CD1c-positive myeloid dendritic cell (primary cell): ENCODE measurements at regions not wholly inside any gene's neighbourhood (a gene's known extent, or its start where the extent isn't known, plus 50 kb on each side); places are given as distances from the start of the nearest gene placed in this dataset.
"Not testable (repeated sequence)": the region's sequence is repeated elsewhere in the genome, so short reads cannot be mapped to it uniquely, and the experiment has no call there.

ENCODE experiments used
- DNase-seq: peaks from one replicate; pipeline ENCODE4 v3.0.0-alpha.2; 2016; ENCODE audit errors: extremely low spot score

DNA sequence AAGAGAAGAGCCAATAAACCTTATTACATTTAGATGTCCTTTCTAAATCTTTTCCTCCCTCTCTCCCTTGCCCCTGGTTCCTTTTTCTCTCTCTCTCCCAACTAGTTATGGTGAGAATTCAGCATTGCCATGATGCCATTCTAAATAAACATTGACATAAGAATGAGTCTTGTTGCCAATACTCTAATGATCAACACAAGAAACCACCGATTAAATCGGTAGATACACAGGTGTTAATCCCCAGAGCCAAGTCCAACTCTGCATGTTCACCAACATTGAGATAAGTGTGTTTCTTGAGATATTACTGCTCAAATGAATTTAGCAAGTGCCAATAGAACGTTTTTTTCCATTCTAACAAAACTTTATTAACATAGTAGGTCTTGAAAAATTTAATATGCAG lies 412.1 kb downstream of the KCNJ2 start:
- no peak for DNase-seq

DNA sequence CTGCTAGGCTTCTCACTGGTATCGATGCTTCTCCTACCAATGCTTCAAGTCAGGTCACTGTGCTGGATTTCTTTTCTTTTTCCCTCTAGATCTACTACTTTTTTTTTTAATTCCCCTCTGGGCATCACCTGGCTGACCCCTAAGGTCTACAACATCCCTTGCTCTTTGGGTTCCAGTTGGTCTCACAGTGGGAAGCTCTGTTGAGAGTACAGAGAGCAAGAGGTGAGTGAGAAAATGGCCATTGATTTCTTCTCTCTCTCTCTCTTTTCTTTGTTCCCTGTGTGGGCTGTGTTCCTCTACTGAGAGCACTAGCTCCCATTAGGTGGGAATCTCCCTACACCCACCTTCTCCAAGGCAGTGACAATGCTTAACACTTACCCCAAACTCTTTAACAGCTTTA lies 413.4 kb downstream of the KCNJ2 start:
- no peak for DNase-seq

DNA sequence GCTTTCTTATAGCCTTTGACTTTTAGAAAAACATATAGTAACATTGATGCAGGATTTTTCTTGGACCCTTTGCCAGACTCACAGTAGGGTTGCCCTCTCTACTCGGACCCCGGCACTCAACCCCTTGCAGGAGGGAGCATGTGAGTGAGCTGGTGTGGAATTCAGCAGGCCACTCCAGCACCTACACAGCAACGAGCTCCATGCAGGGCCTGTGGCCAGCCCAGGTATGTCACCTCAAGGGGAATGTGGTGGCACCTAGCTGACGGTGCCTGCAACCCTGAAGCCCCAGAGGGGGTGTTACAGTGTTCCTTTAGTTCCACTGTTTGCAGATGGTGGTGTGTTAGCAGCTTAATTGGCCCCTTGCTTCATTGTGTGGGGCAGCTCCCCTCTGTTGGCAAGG lies 414.9 kb downstream of the KCNJ2 start:
- no peak for DNase-seq

DNA sequence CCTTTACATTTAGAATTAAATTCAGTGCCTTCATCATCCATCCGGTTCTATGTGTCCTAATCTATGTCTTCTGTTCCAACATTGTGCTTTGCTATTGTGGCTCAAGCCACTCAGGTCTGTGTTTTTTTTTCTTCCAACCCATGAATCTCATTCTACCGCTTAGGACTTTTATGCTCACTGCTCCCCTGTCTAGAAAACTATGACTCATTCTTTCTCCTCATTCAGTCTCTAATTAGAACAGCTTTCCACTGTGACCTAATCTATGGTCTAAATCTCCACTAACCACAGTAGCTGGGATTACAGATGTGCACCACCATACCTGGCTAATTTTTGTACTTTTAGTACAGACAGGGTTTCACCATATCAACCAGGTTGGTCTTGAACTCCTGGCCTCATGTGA lies 418.7 kb downstream of the KCNJ2 start:
- DNase-seq: no peak

DNA sequence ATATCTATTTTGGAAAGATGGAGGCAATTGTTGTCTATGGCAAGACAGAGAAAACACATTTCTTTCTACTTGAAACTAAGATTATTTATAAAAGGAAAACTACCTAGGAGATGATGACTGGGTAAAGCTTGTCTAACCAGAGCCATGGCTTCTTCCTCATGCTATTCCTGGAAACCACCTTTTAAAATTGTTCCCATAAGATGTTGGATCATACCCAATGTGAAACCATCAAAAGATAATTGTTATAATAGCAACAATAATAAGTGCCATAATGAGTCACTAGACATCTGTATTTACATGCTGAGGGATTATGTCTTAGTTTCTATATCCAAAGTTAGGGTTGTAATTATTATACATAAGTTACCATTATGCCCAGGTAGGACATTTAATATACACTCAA lies 428.4 kb downstream of the KCNJ2 start:
- no peak for DNase-seq

DNA sequence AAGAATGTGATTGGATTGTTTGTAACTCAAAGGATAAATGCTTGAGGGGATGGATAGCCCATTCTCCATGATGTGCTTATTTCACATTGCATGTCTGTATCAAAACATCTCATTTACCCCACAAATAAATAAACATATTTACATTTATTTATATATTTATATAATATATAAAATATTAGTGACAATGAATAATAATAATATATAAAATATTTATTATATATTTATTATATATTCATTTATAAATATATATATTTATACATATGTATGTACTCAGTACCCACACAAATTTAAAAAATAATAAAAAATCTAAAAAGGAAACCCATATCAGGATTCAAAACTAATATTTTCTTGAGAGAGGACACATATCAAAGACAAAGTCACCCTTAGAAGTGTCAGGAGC lies 429.9 kb downstream of the KCNJ2 start:
- no peak for DNase-seq

DNA sequence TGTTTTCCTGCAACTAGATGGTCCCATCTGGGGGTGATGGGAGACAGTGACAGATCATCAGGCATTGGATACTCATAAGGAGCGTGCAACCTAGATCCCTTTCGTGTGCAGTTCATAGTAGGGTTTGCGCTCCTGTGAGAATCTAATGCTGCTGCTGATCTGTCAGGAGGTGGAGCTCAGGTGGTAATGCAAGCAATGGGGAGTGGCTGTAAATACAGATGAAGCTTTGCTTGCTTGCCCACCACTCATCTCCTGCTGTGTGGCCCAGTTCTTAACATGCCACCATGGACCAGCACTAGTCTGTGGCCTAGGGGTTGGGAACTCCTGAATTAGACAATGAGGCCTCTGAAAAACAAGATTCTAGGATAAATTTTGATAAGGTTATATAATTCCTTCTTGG lies 430.6 kb downstream of the KCNJ2 start:
- not testable (repeated sequence) for DNase-seq

DNA sequence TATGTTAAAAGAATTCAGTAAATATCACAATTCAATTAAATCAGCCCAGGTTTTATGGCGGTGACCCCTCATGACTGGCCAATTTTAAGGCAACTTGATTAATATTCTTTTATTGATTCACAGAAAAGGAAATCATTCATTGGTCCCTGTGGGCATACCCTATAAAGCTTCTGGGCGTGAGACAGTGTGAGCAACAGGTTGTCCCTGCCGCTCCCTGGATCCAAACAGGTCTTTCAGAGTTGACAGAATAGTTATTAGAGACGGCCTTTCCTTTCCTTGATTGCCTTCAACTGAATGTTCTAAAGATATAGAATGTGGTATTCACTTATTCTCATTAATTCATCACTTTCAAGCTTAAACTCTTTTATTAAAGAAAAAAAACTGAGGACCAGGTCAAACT lies 433.9 kb downstream of the KCNJ2 start:
- no peak for DNase-seq

DNA sequence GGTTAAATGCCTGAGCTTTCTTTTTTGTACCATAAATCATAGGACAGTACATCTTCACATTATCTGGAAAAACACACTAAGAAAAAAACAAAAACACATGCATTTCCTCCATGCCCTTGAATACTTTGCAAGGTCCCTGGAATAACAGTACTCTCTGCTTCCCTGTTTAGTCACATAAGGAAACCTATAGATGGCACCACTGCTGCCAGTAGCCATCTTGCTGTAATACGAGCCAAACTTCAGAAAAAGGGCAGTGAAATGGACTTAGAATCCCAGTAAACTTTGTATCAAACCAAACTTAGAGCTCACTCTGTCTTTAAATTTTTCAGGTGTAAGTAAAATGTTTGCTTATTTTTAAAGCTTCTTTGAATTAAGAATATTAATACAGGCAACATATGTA lies 435.5 kb downstream of the KCNJ2 start:
- no peak for DNase-seq

DNA sequence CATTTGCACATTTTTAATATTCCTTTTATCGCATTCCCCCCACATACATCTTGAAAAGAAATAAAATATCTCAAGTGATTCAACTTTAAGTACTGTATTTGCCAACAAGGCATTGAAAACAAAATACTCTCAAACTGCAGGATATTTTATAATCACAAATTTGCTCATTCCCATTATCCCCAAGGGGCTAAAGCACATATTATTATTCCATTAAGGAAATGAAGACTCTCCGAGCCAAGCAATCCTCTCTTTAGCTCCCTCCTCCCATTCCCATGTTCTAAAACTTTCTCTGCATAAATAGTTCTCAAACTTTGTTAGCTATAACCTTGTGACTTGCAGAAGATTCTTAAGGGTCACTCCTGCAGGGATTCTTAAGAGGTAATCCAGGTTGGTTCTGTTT lies 436.8 kb downstream of the KCNJ2 start:
- DNase-seq: no peak

DNA sequence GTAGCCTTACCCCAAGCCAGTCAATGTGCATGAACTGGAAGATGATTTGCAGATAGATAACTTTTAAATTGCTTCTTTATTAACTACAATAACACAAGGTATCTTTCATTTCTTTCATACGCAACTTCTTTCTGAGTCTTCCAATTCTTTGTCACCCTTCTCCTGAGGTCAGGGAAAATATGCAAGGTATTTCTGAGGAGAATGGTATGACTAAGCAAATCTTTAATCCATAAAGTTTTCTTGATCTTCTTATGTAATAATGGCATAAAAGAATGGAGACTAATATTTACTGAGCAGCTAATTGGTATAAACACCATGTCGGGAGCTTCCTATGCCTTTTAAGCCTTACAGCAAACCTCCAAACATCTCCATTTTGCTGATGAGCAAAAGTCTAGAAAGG lies 438.9 kb downstream of the KCNJ2 start:
- no peak for DNase-seq

DNA sequence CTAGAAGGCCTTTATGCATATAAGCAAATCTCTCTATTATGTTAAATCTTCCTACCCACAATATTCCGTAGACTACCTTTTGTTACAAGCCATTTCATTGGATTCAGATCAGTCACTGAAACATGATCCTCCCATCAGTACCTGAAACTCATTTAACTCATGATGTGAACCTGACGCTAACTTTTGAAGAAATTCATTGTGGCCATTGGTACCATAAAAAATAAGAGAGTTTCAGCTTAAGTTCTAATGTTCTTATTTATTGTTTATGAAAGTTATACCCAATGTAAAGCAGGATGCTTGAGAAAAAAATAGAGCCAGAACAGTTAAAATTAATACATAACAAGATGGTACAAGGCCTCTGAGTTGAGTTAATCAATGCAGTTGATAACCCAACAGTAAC lies 439.6 kb downstream of the KCNJ2 start:
- no peak for DNase-seq

DNA sequence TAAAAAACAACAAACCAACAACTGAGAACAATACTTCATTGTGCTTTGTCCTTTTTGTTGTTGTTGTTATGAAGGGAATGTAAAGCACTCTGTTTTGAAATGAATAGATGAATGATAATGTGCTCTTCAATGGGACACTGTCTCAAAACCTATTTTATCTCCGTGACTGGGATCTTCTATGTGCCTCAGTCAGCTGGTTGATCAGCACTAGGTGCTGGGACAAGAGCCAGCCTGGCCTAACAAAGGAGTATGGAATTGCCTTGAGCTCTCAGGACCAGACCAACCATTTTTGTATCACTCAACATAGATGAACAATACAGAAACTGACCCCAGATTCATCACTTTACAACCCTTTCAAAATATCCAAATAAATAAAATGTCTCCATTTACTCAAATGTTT lies 440.2 kb downstream of the KCNJ2 start:
- DNase-seq: no peak

DNA sequence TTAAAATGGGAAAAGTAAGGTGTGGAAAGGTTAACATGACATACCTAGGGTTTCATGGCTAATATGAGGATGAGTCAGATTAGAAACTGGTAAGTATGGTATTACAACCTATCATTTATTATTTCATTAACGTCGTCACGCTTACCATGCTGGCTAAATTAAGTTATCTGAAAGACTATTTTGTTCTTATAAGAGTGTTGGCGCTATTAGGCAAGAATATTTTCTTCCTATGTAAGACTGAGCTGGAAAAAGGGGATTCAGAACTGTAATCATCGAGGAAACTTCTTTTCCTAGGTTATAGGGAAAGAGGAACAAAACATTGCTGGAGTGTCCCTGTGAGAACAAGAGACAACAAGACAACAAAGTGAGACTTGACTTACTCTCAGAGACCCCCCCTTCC lies 440.8 kb downstream of the KCNJ2 start:
- no peak for DNase-seq

DNA sequence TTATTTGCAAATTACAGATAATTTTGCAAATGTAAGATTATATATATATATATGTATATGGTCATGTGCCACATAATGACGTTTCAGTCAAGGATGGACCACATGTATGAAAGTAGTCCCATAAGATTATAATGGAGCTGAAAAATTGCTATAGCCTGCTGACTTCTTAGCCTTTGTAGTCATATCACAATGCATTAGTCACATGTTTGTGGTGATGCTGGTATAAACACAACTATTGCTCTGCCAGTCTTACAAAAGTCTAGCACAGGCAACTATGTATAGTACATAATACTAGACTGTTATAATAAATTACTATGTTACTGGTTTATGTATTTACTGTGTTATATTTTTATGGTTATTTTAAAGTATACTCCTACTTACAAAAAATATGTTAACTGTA lies 444.3 kb downstream of the KCNJ2 start:
- no peak for DNase-seq

DNA sequence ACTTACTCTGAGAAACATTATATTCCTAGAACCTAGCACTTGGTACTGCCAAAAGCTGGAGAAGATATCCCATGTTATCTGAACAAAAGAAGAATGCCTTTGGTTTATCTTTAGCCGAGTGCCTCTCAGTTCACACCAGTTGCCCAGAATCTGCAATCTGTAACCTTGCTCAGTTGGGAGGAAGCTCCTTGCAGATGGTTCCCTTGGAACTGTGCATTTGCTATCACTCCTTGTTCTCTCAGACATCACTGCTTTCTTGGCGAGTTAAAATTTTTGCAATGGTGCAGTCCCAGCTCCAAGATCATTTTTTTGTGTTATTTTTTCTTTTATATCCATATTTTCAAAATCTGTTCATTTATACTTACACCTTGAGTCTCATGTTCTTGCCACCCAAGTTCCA lies 446.5 kb downstream of the KCNJ2 start:
- no peak for DNase-seq

DNA sequence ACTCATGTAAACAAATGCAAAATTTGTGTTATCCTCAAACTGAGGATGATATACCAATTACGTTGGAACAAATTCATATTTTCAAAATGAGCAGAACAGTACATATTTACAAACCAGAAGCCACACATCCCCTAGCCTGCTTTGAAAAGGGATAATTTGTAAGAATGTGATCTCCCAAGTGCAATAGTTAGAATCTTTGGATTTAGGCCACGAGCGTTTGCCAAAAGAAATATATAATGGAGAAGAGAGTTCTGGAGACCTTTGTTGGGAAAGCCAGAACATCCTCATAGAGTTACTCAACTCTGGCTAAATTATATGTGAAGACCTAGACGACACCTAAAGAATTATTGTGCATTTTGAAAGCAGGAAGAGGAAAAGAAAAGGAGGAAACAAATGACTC lies 449.3 kb downstream of the KCNJ2 start:
- DNase-seq: no peak

DNA sequence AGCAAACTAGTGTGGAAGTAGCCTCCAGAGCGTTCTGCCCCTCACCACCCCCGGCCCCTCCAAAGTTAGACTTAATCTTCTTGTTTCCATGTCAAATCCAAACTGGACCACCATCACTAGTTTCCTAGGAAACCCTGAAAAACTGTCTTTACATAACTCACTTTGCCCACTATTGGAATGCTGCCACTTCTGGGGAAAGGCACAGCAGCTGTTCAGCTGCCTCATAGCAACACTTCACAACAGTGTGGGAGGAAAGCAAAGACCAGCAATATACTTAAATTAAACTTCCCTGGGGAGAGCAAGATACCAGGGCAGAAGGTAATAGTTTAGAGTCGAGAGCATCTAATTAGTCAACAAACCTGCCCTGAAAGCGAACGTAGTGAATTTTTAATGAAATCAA lies 452.2 kb downstream of the KCNJ2 start:
- DNase-seq: no peak

DNA sequence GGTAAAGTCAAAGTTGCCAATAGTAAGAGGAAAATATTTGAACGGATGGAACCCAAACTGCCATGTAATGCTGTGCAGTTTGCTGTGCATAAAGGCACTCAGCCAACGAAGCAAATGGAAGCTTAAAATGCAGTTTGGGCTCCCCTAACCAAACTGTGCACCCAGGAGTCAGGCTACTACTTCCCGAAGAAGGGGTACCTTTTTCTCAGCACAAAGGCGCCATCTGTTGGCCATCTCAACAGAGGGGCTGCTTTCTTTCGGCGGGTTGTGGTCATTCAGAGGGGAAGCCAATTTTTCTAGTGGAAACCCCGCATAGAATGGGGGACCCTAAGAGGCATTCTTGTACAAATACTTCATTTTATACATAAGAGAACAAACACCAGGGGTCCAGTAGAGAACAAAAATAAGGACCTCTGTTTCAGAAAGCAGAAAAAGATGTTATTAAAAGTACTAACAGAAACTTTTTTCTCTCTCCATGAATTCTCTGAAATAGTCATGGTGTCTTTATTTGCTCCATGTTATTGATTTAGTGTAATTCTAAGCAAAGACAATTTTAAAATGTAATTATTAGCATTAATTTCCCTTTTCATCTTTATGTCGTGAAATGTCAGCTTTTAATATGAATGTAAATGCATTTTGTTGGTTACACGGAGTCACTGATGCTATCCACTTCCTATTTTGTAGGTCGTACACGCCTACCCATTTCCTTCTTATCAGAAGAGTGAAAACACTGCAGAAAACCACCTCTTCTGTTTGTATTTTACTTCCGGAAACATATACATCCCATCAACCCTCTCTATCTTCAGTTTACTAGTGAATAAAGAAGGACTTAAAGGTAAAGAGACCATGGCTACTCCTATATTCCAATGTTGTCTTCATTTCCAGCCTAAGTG lies 453.3 kb downstream of the KCNJ2 start:
- peak; percentile 69 for DNase-seq

DNA sequence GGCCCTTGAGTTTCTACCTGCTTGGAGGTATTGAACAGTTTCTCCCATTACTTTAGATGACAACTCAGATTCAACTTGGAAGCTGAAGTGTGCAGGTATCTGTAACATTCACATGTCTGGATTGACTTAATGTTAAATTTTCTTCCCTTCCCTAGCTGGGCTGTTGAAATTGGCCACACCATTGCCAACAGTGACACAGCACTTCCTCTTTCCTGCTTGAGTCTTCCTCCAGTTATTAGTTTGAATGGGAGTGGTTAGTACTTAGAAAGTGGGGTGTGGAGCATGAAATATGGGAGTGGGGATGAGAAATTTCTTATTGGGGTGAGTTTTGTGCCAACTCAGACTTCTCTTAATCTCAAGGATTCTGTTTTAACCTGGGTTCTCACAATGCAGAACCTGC lies 454.9 kb downstream of the KCNJ2 start:
- DNase-seq: peak; percentile 66

DNA sequence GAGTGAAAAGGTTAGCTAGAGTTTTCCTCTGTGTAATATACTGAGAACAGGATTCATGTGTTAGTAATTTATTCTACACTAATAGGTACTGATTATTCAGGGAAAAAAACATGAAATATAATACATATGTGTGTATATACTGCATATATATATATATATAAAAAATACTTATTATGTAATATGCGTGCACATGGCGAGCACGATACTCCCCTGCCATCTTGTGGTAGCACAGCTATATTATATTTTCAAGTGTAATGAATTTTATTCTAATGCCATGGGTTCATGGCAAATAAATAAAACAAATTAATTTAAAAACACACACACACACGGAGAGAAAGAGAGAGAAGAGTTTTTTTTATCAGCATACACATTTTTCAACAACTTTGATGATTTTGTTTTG lies 460.6 kb downstream of the KCNJ2 start:
- DNase-seq: peak; percentile 22

DNA sequence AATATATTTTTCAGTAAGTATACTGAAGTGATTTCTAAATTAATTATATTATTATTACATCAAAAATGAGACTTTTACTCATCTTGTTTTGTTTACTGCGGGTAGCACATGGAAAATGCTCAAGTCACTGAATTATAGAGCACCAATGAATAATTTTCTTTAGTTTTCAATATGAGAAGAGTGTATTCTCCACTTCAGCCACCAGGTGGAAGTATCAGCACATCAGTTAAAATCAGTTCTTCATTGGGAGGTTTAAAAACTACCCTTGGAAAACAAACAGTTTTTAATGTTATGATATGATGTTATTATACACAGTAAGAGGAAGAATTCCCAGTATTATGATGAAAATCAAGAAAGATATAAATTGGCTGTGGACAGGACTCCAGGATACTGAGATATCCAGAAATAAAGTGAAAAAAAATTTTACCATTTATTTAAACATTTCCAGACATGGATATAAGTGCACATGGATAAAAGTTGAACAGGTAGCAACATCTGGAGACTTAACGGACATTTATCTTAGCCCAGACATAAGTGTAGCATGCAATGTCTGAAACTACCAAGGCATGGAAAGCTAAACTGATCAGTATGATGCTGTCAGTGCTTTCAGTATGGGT lies 467.3 kb downstream of the KCNJ2 start:
- DNase-seq: peak; percentile 57

DNA sequence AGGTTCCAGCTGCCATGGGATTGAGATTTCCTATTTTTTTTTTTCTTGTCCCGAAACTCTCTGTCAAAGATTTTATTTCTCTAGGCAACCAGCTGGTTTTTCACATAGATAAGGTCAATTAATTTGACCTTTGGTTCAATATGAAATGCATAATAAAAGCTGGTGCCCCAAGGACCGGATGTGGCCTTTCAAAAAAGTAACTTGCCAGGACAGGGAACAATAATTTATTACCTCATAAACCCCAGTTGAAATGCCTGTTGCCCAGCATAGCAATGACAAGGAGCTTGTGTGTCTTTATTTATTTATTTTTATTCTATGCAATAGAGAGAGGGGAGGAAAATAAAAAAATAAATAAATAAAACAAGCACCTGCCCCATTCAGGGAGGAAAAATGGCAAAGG lies 472.7 kb downstream of the KCNJ2 start:
- DNase-seq: no peak

DNA sequence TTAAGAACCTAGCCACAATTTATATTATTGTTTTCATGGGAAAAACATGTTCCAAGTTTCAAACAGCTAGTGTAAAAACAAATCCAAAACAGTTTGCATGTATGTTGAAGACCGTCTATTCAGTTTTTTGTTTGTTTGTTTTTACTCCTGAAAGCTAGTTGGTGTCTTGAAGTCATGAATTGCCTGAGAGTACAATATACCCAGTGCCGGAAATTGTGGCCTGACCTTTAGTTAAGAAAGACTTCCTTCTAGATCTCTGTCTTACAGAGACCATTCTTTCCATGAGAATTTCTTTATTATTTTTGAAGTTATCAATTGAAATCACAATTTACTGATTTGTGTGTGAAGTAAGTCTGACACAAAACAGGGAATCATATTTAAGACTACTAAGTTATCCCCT lies 474.8 kb downstream of the KCNJ2 start:
- DNase-seq: no peak
